Dendritic cell treated with granulocyte-macrophage colony-stimulating factor and Interleukin-4, amounts not matched to agents 40 ng/mL and 50 ng/mL, for 4 days (primary cell): ENCODE measurements at regions not wholly inside any gene's neighbourhood (a gene's known extent, or its start where the extent isn't known, plus 50 kb on each side); places are given as distances from the start of the nearest gene placed in this dataset.

Experiments
- H3K27ac Mint-ChIP-seq: one replicate; pipeline ENCODE4 v1.8.0; 2022; ENCODE audit warnings: mild to moderate bottlenecking, mixed read lengths
- H3K27me3 Mint-ChIP-seq: one replicate; pipeline ENCODE4 v1.8.0; 2022; ENCODE audit warnings: mild to moderate bottlenecking, mixed read lengths
- H3K36me3 Mint-ChIP-seq: one replicate; pipeline ENCODE4 v1.8.0; 2022; ENCODE audit warnings: low read depth, mixed read lengths
- H3K4me1 Mint-ChIP-seq: one replicate; pipeline ENCODE4 v1.8.0; 2022; ENCODE audit warnings: low read depth, mixed read lengths
- H3K4me3 Mint-ChIP-seq: one replicate; pipeline ENCODE4 v1.8.0; 2022; ENCODE audit warnings: mild to moderate bottlenecking, moderate library complexity, mixed read lengths
- H3K9me3 Mint-ChIP-seq: one replicate; pipeline ENCODE4 v1.8.0; 2022; ENCODE audit warnings: mixed read lengths
- intact Hi-C: fragments of 100-400 bp; cut with micrococcal nuclease; formaldehyde crosslinking; loops from one replicate; pipeline ENCODE4 v1.15.0; 2022

GRCh38 chr2:5369510-5369909 is 322.7 kb upstream of the SOX11 start:
- H3K27ac Mint-ChIP-seq: no peak overlapping the region
- H3K9me3 Mint-ChIP-seq: no peaks in the 10 kb centered on the region
- intact Hi-C loops: loop anchor here (5.0 kb wide), 1 partner anchor 1407 kb away; no protein-coding TSS in a partner anchor
- H3K4me3 Mint-ChIP-seq: no peak overlapping the region
- H3K36me3 Mint-ChIP-seq: no peaks in the 10 kb centered on the region
- no peaks in the 10 kb centered on the region for H3K4me1 Mint-ChIP-seq
- H3K27me3 Mint-ChIP-seq: no peaks in the 10 kb centered on the region

DNA sequence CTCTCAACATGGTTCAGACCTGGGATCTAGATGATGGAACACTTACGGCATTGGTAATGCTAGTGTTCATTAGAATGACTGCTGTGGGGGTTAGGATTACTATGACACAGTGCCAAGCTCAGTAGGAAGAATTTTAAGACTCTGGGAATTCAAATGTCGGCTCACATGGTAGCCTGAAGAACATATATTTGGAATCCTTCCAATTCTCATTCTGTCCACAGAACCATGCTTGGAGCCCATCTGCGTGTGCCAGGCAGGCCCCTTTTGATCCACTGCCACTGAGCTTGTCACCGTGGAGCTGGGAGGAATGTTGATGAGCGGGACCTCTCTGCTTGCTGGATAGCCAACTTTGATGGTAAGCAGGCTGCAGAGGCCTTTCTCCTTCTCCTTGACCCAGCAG is 322.0 kb upstream of the SOX11 start:
- no peaks in the 10 kb centered on the region for H3K27me3 Mint-ChIP-seq
- H3K9me3 Mint-ChIP-seq: no peaks in the 10 kb centered on the region
- no peaks in the 10 kb centered on the region for H3K36me3 Mint-ChIP-seq
- H3K27ac Mint-ChIP-seq: no peak overlapping the region
- no peak overlapping the region for H3K4me3 Mint-ChIP-seq
- intact Hi-C loops: no loop called here
- H3K4me1 Mint-ChIP-seq: no peaks in the 10 kb centered on the region

DNA sequence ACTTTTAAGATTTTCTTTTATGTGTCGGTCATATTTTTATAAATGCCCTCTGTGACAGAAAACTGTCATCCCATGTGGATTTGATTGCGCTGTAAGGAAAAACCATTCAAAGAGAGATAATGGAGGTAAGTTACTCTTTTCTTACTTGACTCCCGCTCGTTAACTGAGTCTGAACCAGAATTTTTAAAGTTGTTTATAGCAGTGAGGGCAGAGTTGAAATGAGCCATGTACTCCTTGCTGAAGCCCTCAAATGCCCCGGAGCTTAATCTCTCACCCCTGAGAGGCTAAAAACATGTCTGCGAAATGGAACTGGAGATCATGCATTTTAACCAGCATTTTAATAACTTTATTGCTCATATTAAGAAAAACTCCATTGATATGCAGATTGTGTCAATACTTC is 320.0 kb upstream of the SOX11 start:
- no peak overlapping the region for H3K4me3 Mint-ChIP-seq
- no peaks in the 10 kb centered on the region for H3K27me3 Mint-ChIP-seq
- H3K36me3 Mint-ChIP-seq: no peaks in the 10 kb centered on the region
- H3K4me1 Mint-ChIP-seq: no peaks in the 10 kb centered on the region
- H3K27ac Mint-ChIP-seq: no peak overlapping the region
- intact Hi-C loops: no loop called here
- no peaks in the 10 kb centered on the region for H3K9me3 Mint-ChIP-seq

GRCh38 chr2:5373200-5373599 is 319.0 kb upstream of the SOX11 start:
- no peaks in the 10 kb centered on the region for H3K36me3 Mint-ChIP-seq
- no peaks in the 10 kb centered on the region for H3K9me3 Mint-ChIP-seq
- H3K27me3 Mint-ChIP-seq: no peaks in the 10 kb centered on the region
- intact Hi-C loops: no loop called here
- no peak overlapping the region for H3K4me3 Mint-ChIP-seq
- H3K4me1 Mint-ChIP-seq: no peaks in the 10 kb centered on the region
- H3K27ac Mint-ChIP-seq: no peak overlapping the region

DNA sequence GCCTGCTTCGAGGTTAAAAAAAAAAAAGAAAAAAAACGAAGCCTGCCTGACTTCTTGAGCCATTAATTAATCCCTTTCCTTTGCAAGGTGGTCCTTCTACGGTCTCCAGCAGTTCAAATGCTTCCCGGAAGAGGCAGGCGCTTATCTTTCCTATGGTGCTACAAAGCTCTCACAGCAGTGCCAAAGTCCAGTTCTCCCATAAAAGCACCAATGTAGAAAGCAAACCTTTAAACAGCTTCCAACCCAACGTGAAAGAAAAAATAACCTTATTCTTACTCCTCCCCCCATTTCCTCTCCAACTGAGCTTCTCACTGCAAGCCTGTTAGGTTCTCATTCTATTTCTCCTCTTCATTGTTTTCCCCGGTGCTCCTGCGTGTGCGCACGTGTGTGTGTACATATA is 317.4 kb upstream of the SOX11 start:
- H3K36me3 Mint-ChIP-seq: no peaks in the 10 kb centered on the region
- H3K27ac Mint-ChIP-seq: no peak overlapping the region
- H3K27me3 Mint-ChIP-seq: no peaks in the 10 kb centered on the region
- intact Hi-C loops: no loop called here
- no peaks in the 10 kb centered on the region for H3K4me1 Mint-ChIP-seq
- no peaks in the 10 kb centered on the region for H3K9me3 Mint-ChIP-seq
- no peak overlapping the region for H3K4me3 Mint-ChIP-seq

GRCh38 chr2:5377323-5377722 is 314.9 kb upstream of the SOX11 start:
- Mint-ChIP-seq H3K9me3 (no peaks in the 10 kb centered on the region), H3K4me3 (no peak overlapping the region), H3K4me1 (no peaks in the 10 kb centered on the region), H3K36me3 (no peaks in the 10 kb centered on the region), H3K27ac (no peak overlapping the region), H3K27me3 (no peaks in the 10 kb centered on the region)
- intact Hi-C loops: no loop called here

GRCh38 chr2:5379811-5380210 is 312.4 kb upstream of the SOX11 start:
- H3K27me3 Mint-ChIP-seq: no peaks in the 10 kb centered on the region
- H3K4me3 Mint-ChIP-seq: no peak overlapping the region
- no peak overlapping the region for H3K27ac Mint-ChIP-seq
- no peaks in the 10 kb centered on the region for H3K4me1 Mint-ChIP-seq
- H3K36me3 Mint-ChIP-seq: no peaks in the 10 kb centered on the region
- H3K9me3 Mint-ChIP-seq: no peaks in the 10 kb centered on the region
- intact Hi-C loops: no loop called here

DNA sequence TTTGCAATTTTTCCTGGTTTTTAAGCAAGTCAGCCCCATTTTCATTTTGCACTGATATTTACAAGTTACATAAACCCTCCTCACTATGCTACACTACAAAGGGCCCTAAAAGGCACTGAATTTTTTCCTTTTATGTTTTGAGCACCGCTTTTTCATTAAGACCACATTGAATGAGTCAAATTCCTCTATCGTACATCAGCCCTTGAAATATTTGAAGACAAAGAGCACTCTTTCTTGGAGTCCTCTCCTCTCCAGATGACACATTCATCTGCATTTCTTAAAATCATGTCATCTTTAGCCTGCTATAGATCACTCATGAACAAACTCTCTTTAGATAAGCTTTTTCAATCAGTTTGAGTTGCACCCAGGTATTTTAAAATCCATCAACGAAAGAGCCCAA is 306.6 kb upstream of the SOX11 start:
- Mint-ChIP-seq H3K27ac (no peak overlapping the region), H3K9me3 (no peaks in the 10 kb centered on the region), H3K36me3 (no peaks in the 10 kb centered on the region), H3K4me1 (no peaks in the 10 kb centered on the region), H3K27me3 (no peaks in the 10 kb centered on the region), H3K4me3 (no peak overlapping the region)
- intact Hi-C loops: no loop called here

GRCh38 chr2:5387406-5387805 is 304.8 kb upstream of the SOX11 start:
- H3K27ac Mint-ChIP-seq: no peak overlapping the region
- H3K36me3 Mint-ChIP-seq: no peaks in the 10 kb centered on the region
- intact Hi-C loops: no loop called here
- no peaks in the 10 kb centered on the region for H3K27me3 Mint-ChIP-seq
- H3K4me1 Mint-ChIP-seq: no peaks in the 10 kb centered on the region
- no peaks in the 10 kb centered on the region for H3K9me3 Mint-ChIP-seq
- no peak overlapping the region for H3K4me3 Mint-ChIP-seq

GRCh38 chr2:5389740-5390139 is 302.4 kb upstream of the SOX11 start:
- H3K36me3 Mint-ChIP-seq: no peaks in the 10 kb centered on the region
- no peak overlapping the region for H3K4me3 Mint-ChIP-seq
- H3K9me3 Mint-ChIP-seq: no peaks in the 10 kb centered on the region
- H3K27ac Mint-ChIP-seq: no peak overlapping the region
- no peaks in the 10 kb centered on the region for H3K4me1 Mint-ChIP-seq
- H3K27me3 Mint-ChIP-seq: no peaks in the 10 kb centered on the region
- intact Hi-C loops: no loop called here

DNA sequence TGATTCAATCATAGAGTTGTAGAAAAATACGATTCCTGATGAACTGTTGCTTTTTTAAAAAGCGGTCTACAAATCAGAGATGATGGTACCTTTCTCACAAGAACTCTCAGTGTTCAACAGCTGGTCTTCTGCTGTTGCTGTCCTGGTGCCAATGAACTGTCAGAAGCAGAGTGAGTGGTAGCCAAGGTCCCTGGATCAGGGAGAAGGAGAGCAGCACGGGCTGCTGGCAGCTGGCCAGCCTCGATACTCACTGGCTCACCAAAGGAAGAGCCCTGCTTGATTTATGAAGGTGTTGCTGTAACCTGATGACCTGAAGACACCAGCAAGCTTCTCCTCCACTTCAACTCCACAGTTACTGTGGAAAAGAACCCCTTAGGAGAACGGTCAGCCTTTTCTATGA is 300.8 kb upstream of the SOX11 start:
- Mint-ChIP-seq H3K27ac (no peak overlapping the region), H3K4me1 (no peaks in the 10 kb centered on the region), H3K27me3 (no peaks in the 10 kb centered on the region), H3K9me3 (no peaks in the 10 kb centered on the region), H3K36me3 (no peaks in the 10 kb centered on the region), H3K4me3 (no peak overlapping the region)
- intact Hi-C loops: no loop called here

DNA sequence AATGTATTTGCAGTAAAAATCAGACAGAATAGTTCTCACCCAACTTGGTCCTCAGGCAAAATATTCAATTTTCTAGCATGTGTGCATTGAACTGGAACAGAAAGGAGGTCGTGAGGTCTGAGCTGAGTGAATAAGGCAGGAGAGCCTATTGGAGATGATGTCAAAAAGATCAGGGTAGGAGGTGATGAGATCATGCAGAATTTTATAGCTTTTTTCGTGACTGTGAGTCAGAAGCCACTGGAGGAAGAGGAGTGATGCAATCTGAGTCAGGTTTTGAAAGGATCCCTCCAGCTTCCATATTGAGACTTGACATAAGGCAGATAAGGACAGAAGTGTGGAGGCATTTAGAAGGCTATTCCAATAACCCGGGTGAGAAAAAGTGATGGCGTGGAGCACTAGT is 299.5 kb upstream of the SOX11 start:
- intact Hi-C loops: no loop called here
- H3K4me1 Mint-ChIP-seq: no peaks in the 10 kb centered on the region
- no peak overlapping the region for H3K4me3 Mint-ChIP-seq
- no peaks in the 10 kb centered on the region for H3K27me3 Mint-ChIP-seq
- no peaks in the 10 kb centered on the region for H3K9me3 Mint-ChIP-seq
- H3K27ac Mint-ChIP-seq: no peak overlapping the region
- no peaks in the 10 kb centered on the region for H3K36me3 Mint-ChIP-seq

DNA sequence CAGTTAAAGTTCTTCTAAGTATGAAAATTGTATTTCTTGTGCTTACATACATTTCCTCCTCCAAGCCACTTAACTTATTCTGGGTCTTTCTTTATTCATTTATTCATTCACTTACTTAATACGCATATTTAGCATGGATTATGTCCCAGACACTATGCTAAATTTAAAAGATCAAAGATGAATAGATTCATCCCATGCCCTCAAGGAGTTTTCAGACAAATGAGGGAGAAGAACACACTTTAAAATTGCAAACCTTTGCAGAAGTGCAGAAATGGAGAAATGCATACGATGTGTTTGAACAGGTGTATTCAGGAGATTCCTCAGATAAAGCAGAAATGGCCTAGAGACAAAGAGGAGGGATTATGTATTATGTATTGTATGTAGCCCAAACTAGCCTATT is 298.7 kb upstream of the SOX11 start:
- H3K27me3 Mint-ChIP-seq: no peaks in the 10 kb centered on the region
- no peaks in the 10 kb centered on the region for H3K36me3 Mint-ChIP-seq
- no peak overlapping the region for H3K4me3 Mint-ChIP-seq

DNA sequence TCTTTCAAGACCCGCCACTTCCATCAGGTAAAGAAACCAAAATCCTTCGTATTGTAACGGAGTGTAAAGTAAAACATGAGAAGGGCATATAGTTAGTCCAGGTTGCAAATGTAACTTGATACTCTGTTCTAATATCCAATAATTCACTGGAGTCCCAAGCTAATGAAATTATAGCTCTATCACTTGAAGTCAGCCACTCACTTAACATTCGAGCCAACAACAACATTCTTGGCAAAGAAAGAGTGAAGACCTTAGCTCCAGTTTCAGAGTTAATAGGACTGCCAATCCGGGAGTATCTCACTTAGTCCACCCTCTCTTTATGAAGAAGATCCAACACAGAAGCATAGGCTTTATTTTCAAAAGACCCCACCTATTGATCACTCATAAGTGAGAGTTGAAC is 298.0 kb upstream of the SOX11 start:
- no peak overlapping the region for H3K4me3 Mint-ChIP-seq
- no peaks in the 10 kb centered on the region for H3K36me3 Mint-ChIP-seq
- no peak overlapping the region for H3K27ac Mint-ChIP-seq
- intact Hi-C loops: no loop called here
- no peaks in the 10 kb centered on the region for H3K9me3 Mint-ChIP-seq
- H3K4me1 Mint-ChIP-seq: no peaks in the 10 kb centered on the region
- H3K27me3 Mint-ChIP-seq: no peaks in the 10 kb centered on the region

More for the DNA sequence above, 298.7 kb upstream of the SOX11 start:
- intact Hi-C loops: no loop called here
- Mint-ChIP-seq H3K4me1 (no peaks in the 10 kb centered on the region), H3K9me3 (no peaks in the 10 kb centered on the region), H3K27ac (no peak overlapping the region)

DNA sequence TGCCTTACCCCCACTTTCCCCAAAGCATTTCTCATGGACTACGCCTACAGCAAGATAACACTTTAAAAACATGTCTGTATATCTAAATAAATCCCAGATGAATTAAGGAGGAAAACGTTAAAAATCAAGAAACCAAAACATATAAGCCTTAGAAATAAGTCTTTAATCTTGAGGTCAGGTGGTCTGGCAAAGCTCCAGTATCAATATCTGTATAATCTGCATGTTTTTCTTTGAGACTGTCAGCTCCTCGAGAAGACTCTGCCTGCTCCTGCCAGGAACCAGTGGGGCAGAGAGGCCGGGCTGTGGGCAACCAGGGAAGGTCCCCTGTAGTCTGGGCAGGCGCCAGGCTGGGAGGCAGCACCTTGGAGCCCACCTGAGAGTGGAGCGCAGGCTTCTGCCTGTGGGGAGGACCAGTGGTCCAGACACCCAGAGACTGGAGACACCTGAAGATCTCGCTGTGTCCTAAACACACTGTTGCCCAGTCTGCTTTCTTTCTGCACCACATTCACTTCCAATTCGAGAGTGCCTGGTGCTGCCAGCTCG is 291.0 kb upstream of the SOX11 start:
- Mint-ChIP-seq H3K4me1 (no peaks in the 10 kb centered on the region), H3K9me3 (peaks cover 6% of the 10 kb centered on the region), H3K4me3 (no peak overlapping the region), H3K27me3 (no peaks in the 10 kb centered on the region), H3K36me3 (no peaks in the 10 kb centered on the region), H3K27ac (no peak overlapping the region)
- intact Hi-C loops: no loop called here
